ENCODE measurements at regions not wholly inside any gene's neighbourhood (a gene's known extent, or its start where the extent isn't known, plus 50 kb on each side); places are given as distances from the start of the nearest gene placed in this dataset.
"Not testable (repeated sequence)": the region's sequence is repeated elsewhere in the genome, so short reads cannot be mapped to it uniquely, and the experiment has no call there.

DNA sequence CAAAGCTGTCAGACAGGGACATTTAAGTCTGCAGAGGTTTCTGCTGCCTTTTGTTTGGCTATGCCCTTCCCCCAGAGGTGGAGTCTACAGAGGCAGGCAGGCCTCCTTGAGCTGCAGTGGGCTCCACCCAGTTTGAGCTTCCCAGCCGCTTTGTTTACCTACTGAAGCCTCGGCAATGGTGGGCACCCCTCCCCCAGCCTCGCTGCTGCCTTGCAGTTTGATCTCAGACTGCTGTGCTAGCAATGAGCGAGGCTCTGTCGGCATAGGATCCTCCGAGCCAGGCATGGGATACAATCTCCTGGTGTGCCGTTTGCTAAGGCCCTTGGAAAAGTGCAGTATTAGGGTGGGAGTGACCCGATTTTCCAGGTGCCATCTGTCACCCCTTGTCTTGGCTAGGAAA lies 149.4 kb upstream of the PGRMC2 start:
- DNase-seq, result not testable (repeated sequence)

DNA sequence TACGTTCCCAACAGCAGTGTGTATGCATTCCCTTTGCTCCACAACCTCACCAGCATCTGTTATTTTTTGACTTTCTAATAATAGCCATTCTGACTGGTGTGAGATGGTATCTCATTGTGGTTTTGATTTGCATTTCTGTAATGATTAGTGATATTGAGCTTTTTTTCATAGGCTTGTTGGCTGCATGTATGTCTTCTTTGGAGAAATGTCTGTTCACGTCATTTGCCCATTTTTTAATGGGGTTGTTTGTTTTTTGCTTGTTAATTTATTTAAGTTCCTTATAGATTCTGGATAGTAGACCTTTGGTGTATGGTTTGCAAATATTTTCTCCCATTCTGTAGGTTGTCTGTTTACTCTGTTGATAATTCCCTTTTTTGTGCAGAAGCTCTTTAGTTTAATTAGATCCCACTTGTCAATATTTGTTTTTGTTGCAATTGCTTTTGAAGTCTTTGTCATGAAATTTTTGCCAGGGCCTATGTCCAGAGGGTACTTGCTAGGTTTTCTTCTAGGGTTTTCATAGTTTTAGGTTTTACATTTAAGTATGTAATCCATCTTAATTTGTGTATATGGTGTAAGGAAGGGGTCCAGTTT lies 141.5 kb upstream of the PGRMC2 start:
- not testable (repeated sequence) for DNase-seq

DNA sequence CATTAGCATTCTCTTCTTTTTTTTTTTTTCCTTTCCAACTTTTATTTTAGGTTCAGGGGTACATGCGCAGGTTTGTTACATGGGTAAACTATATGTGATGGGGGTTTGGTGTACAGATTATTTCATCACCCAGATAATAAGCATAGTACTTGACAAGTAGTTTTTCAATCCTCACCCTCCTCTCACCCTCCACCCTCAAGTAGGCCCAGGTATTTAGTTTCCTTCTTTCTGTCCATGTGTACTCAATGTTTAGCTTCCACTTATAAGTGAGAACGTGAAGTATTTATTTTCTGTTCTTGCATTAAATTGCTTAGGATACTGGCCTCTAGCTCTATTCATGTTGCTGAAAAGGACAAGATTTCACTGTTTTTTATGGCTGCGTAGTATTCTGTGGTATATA lies 140.8 kb upstream of the PGRMC2 start:
- no peak for DNase-seq

DNA sequence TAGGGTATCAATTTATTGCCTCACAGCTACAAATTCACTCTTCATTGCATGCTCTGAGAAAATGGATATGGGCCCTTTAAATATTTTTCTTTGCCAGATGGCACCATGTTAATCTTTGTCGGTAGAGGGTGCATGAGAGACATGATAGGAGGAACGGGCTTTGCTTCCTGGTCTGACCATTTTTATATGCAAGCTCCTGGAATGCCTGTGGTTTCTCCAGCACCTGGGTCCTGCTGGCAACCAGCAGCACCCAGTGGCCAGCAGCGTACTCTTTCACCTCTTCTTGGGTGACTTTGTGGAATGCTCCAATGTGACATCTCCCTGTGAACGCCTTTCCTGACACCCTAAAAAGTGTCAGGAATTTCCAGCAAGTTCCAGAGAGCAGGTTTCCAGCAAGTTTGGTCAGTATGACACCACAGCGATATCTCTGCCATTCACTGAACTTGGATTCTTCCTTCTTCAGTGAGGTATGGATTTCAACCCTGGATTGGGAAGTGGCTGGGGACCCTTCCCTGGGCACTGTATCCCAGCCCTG lies 140.3 kb upstream of the PGRMC2 start:
- no peak for DNase-seq

DNA sequence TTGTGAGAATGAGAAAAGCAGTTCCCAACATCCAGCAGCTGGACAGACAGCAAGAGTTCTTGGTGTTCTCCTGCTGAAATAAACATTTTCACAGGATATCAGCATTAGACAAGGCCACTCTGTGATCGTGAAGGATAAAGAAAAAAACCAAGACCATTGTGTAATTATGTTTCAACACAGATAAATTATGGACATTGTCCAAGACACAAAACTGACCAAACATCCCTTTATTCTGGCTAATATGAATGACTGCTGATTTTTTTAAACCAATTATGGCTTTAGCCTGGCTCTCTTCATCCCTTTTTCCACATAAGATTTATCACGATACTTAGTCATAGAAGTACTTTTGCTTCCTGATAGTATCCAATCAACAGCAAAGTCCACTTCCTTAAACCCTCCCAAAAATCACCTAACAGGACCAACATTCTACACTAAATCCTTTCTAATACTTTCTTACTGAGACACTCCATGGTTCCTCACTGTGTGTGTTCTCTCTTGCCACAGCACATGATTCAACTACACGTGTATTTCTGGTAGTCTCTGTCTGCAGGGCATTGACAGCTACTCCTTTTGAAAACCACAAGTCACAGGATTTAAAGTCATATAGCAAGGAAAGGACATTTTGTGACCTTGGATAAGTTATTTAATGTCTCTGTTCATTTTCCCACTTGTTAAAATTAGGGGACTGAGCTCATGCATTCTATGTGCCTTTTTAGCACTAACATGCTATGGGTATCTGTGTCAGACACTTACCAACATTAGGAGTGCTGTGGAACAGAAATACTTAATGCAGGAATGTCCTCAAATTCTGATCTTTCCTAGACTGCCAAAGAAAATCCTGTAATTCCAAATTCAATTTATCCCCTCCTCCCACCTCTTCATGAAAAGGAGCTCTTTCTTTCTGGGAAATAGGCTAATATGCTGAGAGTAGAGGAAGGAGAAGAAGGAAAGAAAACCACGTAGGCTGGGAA lies 137.2 kb upstream of the PGRMC2 start:
- DNase-seq, result no peak

DNA sequence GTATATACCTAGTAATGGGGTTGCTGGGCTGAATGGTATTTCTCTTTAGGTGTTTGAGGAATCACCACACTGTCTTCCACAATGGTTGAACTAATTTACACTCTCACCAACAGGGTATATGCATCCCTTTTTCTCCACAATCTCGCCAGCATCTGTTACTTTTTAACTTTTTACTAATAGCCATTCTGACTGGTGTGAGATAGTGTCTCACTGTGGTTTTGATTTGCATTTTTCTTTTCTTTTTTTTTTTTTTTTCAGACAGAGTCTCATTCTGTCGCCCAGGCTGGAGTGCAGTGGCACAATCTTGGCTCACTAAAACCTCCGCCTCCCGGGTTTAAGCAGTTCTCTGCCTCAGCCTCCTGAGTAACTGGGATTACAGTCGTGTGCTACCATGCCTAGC lies 134.7 kb upstream of the PGRMC2 start:
- not testable (repeated sequence) for DNase-seq

DNA sequence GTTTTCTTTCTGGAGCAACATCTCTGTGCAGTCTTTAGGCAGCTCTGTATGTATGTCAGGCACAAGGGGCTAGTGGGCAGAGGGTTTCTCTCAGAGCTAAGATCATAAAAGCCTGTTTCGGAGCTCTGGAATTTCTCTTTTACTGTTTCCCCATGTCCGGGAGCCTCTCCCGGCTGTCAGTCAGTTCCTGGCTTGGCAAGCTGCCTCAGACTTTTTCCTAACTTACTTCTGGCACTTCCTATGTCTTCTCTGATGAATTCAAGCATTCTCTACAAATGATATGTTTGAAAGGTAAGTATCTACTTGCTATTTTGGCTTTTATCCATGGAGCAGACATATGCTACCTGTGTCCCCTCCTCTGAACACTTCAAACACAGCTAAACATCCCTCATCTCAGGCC lies 129.3 kb upstream of the PGRMC2 start:
- no peak for DNase-seq

DNA sequence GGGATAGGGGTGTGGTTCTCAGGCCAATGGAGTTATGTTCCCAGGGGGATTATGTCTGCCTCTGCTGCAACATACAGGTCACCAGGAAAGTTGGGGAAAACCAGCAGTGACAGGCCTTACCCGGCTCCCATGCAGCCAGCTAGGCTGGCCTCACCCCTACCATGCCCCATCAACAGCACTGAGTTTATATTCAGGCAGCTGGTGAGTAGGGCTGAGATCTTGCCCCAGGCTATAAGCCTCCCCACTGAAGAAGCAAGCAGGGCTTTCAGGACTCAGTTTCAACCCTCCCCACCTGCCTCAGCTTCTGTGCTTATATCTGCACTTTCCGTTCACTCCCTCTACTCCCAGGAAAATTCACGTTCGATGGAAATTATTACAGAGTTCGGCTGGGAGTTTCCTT lies 122.4 kb upstream of the PGRMC2 start:
- DNase-seq, result no peak

DNA sequence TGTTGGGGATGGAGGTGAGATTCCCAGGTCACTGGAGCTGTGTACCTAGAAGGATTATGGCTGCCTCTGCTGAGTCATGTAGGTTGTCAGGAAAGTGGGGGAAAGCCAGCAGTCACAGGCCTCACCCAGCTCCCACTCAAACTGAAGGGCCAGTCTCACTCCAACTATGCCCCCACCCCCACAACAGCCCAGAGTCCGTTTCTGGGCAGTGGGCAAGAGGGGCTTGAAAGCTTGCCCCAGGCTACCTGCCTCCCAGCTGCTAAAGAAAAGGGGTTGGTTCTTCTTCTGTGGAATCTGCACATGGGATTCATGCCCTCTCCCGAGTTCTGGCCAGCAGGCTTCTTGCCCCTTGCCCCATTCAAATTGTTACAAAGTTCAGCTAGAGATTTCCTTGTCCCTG lies 116.0 kb upstream of the PGRMC2 start:
- DNase-seq, result no peak

DNA sequence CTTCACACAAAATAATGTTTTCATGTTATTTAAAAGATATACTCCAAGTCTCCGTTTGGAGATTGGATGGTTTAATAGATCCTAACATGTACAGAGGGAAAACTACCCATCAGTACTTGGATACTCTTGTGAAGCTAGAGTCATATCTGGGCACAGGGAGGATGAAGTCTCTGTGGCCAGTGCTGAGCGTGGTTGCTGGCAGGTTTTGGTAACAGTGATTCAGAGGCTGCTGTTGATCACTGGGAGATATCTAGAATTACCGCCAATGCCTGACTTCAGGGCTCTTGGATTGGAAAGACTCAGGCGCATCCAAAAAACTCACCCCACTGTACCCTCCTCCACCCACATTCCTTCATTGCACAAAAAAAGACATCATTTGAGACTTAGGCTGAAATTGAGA lies 107.2 kb upstream of the PGRMC2 start:
- DNase-seq, result no peak

DNA sequence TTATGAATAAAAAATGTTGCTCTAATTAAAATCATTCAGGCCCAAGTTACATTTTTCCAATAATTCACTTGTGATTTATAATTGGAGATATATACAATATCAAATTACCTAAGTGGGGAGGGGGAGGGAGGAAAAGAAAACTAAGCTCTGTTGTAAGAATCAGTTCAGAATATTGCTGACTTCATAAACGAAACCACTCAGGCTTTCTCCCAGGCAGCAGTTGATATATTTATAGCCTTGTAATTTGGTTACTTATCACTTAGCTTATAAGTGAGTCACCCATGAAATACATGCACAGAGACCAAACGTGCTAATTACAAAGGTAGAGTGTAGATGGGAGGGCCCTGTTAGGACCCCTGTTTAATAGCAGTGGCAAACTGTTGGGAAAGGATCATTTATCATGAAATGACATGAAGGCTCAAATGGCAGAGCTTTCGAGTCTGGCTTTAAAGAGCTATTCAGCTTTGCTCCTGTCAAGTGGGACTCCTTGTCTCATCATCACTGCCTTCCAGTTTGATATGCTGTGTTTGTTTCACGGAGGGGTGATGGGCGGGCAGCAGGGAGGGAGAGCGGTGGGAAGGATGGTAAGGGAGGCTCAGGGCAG lies 105.6 kb upstream of the PGRMC2 start:
- no peak for DNase-seq

DNA sequence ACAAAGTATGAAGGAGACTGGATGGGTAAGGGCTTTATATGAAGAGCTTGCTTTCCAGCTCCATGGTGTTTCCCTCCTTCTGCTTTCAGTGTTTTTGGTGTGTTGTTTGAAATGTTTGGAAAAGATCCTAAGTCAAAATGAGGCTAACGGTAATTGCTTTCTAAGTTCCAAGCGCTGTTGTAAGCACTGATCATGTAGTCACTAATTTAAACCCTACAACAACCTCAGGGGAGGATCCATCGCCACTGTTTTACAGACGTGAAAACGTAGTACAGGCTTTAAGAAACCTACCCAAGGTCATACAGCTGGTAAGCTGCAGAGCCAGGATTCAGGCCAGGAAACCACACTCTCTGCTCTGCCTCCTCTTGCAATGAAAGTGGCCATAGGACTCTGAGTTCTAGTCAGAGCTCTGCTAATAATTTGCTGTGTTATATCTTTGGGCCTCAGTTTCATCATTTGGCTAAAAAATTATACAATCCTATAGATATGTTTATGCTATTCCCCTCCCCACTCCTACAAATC lies 102.9 kb upstream of the PGRMC2 start:
- no peak for DNase-seq

DNA sequence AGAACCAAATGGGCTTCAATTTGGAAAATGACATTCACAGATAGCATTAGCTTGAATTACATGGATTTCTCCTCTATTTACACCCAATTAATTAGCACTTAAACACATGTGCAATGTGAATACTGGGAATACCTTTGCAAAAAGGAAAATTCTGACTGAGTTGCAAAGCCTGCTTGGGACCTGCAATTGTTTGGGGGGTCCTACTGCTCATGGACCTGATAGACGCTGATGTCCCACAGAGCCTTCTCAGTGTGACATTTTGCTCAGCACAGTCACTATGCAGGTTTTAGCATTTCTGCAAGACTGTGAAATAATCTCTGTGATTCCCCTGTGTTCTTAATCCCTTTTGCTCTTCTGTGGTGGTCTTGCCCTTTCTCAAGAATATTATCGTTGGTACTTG lies 101.2 kb upstream of the PGRMC2 start:
- DNase-seq, result no peak

DNA sequence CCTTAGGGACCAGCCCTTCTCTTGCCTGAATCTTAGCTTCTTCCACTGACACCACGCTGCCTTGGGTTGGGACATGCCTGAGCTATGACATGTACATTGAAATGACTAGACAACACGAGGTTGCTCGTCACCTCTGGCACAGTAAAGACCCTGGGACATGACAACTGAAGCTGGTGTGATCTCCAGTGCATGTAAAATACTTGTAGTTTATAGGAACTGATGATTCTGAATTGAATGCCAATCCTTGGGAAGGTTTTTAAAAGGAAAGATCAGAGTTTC lies 100.7 kb upstream of the PGRMC2 start:
- DNase-seq, result no peak

DNA sequence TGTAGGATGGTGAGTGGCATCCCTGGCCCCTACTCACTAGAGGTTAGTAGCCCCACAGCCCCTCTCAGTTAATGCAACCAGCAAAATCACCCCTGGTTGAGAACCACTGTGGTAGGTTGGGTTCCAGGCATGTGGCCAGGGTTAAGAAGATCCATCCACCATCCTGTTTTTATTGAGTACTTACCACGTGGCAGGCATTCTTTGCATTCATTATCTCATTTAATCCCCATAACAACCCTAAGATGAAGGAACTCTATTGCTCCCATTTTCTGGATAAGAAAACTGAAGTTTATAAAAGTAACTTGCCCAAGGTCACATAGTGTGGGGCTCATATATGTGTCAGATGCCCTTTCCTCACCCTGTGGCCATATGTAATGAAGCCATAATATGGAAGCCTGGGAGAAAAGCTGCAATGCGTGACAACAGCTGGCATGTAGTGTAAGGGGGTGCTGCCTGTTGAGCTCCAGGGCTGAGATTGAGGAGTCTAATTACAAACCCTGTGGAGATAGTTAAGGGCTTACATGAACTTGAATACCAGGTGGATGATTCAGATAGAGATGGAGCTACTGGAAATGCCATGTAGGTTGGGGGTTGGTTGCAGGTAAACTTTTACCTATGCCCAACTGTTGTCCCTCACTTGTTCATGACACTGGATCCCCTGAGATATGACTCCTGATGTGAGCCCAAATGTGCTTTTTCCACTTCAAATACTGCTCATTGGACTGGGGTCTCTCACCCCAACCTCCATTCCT lies 100.2 kb upstream of the PGRMC2 start:
- no peak for DNase-seq

DNA sequence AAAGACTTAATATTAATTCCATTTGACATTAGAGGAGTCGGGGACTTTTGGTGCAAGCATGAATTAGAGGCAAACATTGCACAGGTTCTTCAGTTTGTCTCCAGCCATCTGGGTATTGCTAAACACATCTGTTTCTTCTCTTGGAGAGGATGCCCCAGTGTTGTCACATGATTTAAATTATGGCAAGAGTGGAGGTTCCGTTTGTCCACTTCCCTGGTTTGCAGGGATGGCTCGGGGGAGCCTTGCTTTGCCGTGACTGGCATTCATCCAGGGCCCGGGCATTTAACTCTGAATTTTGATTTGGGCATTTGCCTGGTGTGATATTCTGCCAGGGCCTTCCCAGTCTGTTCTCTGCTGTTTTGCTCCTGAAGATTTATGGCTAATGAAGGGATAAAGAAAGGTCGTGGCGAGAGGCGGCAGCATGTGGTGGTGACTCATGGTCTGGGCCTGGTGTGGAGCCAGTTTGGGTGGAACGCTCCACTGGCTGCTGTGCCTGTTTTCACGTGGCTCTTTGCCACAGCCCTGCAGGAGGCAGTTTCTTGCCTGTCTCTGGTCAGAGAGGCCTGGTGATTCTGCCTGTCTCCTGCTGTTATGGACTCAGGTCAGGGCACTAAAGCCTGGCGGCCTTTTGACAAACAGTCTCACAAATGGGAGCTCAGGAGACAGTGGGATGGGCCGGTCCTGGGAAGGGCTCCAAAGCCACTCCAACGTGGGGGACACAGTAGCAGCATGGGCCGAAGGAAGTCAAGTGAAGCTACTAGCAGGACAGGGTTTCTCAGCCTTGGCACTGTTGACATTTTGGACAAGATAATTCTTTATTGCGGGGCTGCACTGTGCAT lies 99.4 kb upstream of the PGRMC2 start:
- no peak for DNase-seq

DNA sequence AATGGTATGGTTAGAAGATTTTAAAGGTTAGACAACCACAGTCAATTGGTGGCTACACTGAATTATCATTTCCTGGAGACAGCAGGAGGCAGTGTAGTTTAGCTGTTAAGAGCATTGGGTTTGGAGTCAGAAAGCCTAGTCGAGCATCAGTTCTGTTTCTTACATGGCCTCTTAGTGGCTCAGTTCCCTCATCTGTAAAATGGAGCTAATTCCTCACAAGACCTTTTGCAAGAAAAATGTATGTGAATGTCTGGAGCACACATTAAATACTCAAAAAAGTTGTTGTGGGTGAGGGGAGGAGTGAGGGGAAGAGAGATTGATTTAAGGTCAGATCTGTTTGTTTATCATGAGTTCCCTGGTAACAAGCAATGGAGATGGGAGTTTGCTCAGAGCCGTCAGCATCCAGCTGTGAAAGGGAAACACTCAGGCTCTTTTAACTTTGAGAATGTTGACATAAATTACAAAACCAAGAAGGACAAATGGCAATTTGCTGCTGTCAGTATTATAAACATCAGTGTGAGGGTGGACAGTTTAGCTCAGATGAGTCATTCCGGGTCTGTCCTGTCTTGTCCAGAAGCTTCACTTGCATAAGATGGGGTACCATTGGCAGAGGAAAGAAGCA lies 98.2 kb upstream of the PGRMC2 start:
- DNase-seq, result no peak

DNA sequence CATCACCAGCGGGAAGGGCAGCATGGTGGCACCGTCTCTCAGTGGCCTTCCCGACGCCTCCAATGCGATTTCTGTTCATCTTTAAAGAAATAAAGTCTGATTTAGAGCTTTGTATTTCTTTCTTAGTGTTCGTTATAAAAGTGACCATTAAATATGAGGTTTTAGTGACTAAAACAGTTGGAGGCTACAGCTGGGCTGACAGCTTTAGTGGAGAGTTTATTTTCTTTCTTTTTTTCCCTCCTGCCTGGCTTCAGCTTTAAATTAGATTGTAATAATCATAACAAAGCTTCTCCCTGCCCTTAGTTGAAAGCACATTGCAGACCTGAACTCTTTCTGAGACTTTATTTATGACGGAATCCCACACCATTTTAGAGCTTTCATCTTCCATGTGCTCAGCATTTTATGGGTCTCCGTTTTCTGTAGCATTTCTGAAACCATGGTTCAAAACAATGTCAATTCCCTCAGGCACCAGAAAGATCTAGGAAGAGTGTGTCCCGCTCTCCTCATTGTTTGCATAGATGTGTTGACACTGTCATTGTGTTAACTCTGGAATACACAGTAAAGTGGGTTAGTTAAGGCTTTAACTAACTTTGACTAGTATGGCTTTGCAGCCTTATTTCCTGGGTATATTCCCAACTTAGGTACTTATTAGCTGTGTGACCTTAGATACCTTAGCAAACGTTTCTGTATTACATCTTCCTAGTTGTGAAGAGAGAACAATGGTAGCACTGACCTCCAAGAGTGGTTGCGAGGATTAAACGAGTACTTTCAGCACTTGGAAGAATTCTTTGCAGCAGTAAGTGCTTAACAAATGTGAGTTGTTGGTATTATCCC lies 97.4 kb upstream of the PGRMC2 start:
- DNase-seq, result no peak

DNA sequence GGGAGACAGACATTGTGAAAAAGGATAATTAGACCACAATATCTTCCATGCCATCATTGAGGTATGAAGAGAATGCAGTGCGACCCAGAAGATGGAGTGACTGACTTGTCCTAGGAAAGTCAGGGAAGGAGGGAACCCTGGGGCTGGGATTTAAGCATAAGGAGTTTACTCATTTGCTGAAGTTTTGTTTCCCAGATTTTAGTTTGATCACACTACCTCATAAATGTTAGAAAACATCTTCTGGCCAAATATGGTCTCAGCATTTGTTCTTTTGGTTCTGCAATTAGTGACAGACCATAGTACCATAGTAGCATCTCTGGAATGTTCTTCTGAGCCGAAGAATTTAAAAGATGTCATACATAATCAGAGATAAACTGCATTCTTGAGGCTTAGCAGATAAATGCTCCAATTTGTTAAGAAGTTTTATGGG lies 96.5 kb upstream of the PGRMC2 start:
- DNase-seq, result no peak

DNA sequence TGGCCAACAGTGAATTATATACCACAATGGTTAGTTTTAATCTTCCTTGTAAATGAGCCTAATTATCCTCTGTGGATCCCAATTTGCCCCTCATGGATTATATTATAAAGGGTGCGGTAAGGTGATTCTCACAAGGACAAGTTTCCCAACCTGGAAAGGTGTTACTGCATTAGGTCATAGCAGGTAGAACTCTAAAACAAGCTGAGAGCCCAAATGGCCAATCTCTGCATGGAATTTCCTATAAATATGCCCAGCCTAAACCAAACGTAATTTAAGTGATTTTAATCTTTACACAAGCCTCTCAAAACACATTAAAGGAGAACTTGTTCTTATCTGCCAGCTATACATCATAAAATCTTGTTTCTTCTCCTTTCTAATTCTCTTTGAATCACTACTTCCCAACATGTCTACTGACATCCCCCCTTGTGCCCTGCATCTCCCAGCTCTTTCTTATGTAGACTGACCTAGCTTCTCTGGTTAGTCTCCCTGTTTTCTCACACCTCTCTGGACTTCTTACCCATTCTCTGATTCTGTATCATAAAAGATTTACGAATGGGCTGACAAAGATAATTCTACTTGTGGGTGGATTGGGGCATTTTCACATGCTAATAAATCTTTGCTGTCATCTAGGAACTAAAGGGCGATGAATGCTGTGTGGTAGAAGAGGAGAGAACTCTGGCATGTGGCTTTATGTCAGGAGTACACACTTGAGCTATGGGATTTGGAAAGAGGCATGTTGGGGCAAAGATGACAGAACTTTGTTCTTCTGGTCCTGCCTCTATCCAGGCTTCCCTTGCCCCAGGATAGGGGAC lies 94.3 kb upstream of the PGRMC2 start:
- DNase-seq, result no peak

Measured in activated CD4-positive, alpha-beta T cell treated with anti-CD3 and anti-CD28 coated beads, Interleukin-10, Interleukin-2, amounts not matched to agents 100 ng/mL and 50 ng/mL, durations not matched to agents 16 hours and 8 hours (primary cell).